Omental fat pad (tissue), 3 donors: ENCODE measurements at regions not wholly inside any gene's neighbourhood (a gene's known extent, or its start where the extent isn't known, plus 50 kb on each side); places are given as distances from the start of the nearest gene placed in this dataset. TPM values are rescaled to one million over a fixed set of nuclear protein-coding genes. Genes with fewer than 3 reads are reported as not detected.

Experiments used
- ATAC-seq: fragments of 150-250 bp; one replicate; pipeline ENCODE4 v1.9.1; 2016; ENCODE audit warnings: mild to moderate bottlenecking, moderate library complexity; ENCODE audit not compliant: low FRiP score
- DNase-seq: peaks from one replicate; pipeline ENCODE4 v3.0.0-alpha.2; 2019; ENCODE audit warnings: low spot score
- CTCF ChIP-seq, 3 donors: fragments of 450-650 bp; IDR thresholded peaks; one replicate each; pipeline ENCODE4 v1.5.1; 2016 to 2017; ENCODE audit warnings: antibody characterized with exemption in 3 of 3, mild to moderate bottlenecking in 3 of 3, moderate library complexity in 2 of 3
- small RNA-seq: library from RNA; depleted of rRNA; stranded (forward); fragments of <200 nt; gene quantifications from one replicate; pipeline ENCODE3, GENCODE V24; 2016

GRCh38 chr18:33817096-33817495 lies 239.1 kb downstream of the ASXL3 start:
- no peak for TF ChIP-seq CTCF (IDR thresholded peaks at IDR 0.05)
- ATAC-seq (no peak), DNase-seq (no peak)

DNA sequence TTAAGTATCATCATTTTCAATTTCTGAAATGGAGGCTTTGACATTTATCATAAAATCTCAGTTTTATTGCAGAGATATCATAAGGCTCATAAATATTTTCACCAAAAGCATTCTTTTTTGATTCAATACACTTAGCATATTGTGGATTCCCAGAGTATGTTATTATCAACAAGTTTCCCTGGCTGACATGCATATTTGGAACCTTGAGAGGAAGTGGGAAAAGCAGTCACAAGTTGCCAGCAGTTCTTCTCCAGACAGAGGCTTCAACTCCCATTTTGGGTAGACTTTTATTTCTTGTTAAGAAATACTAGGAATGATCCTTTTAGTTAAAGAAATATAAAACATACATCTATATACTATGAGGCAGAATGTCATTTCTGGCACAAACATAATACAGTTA lies 236.5 kb downstream of the ASXL3 start:
- TF ChIP-seq CTCF (IDR thresholded peaks at IDR 0.05) = no peak
- ATAC-seq (no peak), DNase-seq (no peak)

DNA sequence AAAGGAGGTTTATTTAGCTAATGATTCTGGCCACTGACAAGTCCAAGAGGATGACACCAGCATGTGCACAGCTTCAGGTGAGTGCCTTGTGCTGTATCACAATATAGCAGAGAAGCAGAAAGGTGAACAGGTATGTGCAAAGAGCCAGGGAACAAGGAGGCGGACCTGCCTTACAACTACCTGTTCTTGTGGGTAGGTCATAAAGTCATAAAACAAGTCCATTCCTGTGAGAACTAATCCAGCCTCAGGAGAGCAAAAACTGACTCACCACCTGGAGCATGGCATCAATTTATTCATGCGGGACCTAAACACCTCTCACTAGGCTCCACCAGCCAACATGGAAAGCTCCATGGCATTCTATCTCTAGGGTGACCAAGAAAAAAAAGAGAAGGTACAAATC lies 234.2 kb downstream of the ASXL3 start:
- ATAC-seq = no peak

DNA sequence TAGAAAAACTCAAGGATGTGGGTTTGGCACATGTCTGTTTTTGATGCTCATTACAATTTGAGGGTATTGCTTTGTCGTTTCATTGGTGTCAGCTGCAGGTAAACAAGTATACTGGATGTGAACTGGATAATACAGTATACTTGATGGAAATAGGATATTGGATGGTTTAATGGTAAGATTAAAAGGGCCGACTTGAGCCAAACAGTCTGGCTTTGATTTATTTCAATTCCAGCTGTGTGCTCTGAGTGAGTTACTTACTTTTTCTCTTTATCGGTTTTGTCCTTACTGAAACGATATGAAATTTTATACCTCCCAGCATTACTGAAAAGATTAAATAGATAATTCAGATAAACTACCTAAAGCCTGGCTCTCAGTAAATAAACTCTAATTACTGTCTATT lies 227.6 kb downstream of the ASXL3 start:
- DNase-seq = no peak
- ATAC-seq = no peak
- no peak for TF ChIP-seq CTCF (IDR thresholded peaks at IDR 0.05)

More for the DNA sequence above, 234.2 kb downstream of the ASXL3 start:
- no peak for DNase-seq
- TF ChIP-seq CTCF (IDR thresholded peaks at IDR 0.05) = no peak

DNA sequence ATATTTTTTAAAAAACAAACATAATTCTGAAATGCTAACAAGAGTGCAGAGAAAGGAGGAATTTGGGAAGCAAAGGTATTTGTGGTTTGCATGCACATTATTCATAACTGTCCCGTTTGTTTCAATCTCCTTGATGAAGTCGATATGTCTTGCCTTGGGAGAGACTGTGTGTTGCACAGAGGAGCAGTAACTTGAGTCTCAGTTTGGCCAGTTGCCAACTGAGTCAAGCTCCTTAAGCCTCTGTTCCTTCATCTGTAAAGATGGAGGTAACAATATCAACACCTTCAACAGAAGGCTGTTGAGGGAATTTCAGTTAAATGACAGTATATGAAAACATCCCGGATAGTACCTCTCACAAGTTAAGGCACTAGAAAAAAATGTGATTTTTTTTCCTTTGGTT lies 226.2 kb downstream of the ASXL3 start:
- no peak for DNase-seq
- TF ChIP-seq CTCF (IDR thresholded peaks at IDR 0.05) = no peak
- ATAC-seq = no peak

DNA sequence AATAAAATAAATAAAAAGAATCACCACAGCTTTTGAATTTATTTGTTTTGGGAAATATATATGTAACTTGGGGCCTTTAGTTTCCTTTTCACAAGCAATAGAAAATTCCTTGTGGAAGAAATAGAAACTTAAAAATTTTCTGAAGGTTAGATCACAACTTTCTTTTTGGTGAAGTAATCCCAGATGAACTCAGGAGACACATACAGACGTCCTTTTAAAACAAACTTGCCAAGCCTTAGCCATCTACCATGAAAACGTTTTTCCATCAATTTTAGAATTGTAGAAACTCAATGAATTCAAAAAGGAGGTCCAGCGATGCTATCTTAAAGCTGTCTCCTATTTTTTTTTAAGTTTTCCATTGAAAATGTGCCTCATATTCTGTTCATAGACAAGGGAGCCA lies 225.6 kb downstream of the ASXL3 start:
- ATAC-seq (no peak), DNase-seq (no peak)
- no peak for TF ChIP-seq CTCF (IDR thresholded peaks at IDR 0.05)

- no peak for TF ChIP-seq CTCF (IDR thresholded peaks at IDR 0.05)
- ATAC-seq (no peak), DNase-seq (no peak)
Measured at GRCh38 chr18:33802955-33803354, 224.9 kb downstream of the ASXL3 start.

Small RNA genes in the stretch of these regions (small RNA-seq; reads per million reads assigned to genes)
- not detected for gene RF00019
